GM19239 (cell line): ENCODE measurements at regions not wholly inside any gene's neighbourhood (a gene's known extent, or its start where the extent isn't known, plus 50 kb on each side); places are given as distances from the start of the nearest gene placed in this dataset.

Source experiments
- DNase-seq: peaks from one replicate; pipeline ENCODE4 v3.0.0; 2011; ENCODE audit warnings: low spot score; ENCODE audit not compliant: insufficient read length
- FAIRE-seq: peaks from 2 replicates; lab custom pipeline; 2011; peaks lifted over from hg19 to GRCh38; lab: Jason Lieb, UNC

- FAIRE-seq (no peak), DNase-seq (no peak)
Measured at GRCh38 chr4:152009031-152009670, 248.3 kb upstream of the GATB start.

- DNase-seq (no peak), FAIRE-seq (no peak)
Measured at GRCh38 chr4:152007111-152007510, 246.3 kb upstream of the GATB start.

- FAIRE-seq: no peak
- no peak for DNase-seq
Measured at GRCh38 chr4:152004801-152005200, 244.0 kb upstream of the GATB start.

GRCh38 chr4:152000518-152000917, 239.7 kb upstream of the GATB start:
- no peak for FAIRE-seq
- DNase-seq: no peak

GRCh38 chr4:151998723-151999122, 237.9 kb upstream of the GATB start:
- no peak for FAIRE-seq
- DNase-seq: no peak

GRCh38 chr4:151997461-151997860, 236.7 kb upstream of the GATB start:
- no peak for FAIRE-seq

GRCh38 chr4:151994429-151994828, 233.6 kb upstream of the GATB start:
- DNase-seq: no peak
- FAIRE-seq: no peak

More at GRCh38 chr4:151997461-151997860, 236.7 kb upstream of the GATB start:
- DNase-seq: no peak

GRCh38 chr4:151993521-151993920, 232.7 kb upstream of the GATB start:
- DNase-seq (no peak), FAIRE-seq (no peak)

GRCh38 chr4:151992332-151993154, 231.7 kb upstream of the GATB start:
- FAIRE-seq (no peak), DNase-seq (no peak)

- DNase-seq (no peak), FAIRE-seq (no peak)
Measured at GRCh38 chr4:151991884-151992167, 231.0 kb upstream of the GATB start.

GRCh38 chr4:151991001-151991883, 230.4 kb upstream of the GATB start:
- FAIRE-seq: no peak

GRCh38 chr4:151990201-151990600, 229.4 kb upstream of the GATB start:
- DNase-seq (no peak), FAIRE-seq (no peak)

More at GRCh38 chr4:151991001-151991883, 230.4 kb upstream of the GATB start:
- no peak for DNase-seq

GRCh38 chr4:151988591-151988990, 227.8 kb upstream of the GATB start:
- DNase-seq: no peak
- FAIRE-seq: no peak

GRCh38 chr4:151987606-151988005, 226.8 kb upstream of the GATB start:
- FAIRE-seq: no peak

GRCh38 chr4:151983854-151984253, 223.0 kb upstream of the GATB start:
- DNase-seq (no peak), FAIRE-seq (no peak)

More at GRCh38 chr4:151987606-151988005, 226.8 kb upstream of the GATB start:
- DNase-seq: no peak

- DNase-seq (no peak), FAIRE-seq (no peak)
Measured at GRCh38 chr4:151979819-151980218, 219.0 kb upstream of the GATB start.

- FAIRE-seq: no peak
Measured at GRCh38 chr4:151968643-151969042, 207.8 kb upstream of the GATB start.

GRCh38 chr4:151967074-151967473, 206.3 kb upstream of the GATB start:
- FAIRE-seq: no peak

More at GRCh38 chr4:151968643-151969042, 207.8 kb upstream of the GATB start:
- no peak for DNase-seq

GRCh38 chr4:151962138-151962823, 201.5 kb upstream of the GATB start:
- no peak for FAIRE-seq

More at GRCh38 chr4:151967074-151967473, 206.3 kb upstream of the GATB start:
- DNase-seq: no peak

GRCh38 chr4:151961456-151961855, 200.6 kb upstream of the GATB start:
- no peak for FAIRE-seq
- no peak for DNase-seq

More at GRCh38 chr4:151962138-151962823, 201.5 kb upstream of the GATB start:
- DNase-seq: no peak
